SIG-M5 (cell line): ENCODE measurements at regions not wholly inside any gene's neighbourhood (a gene's known extent, or its start where the extent isn't known, plus 50 kb on each side); places are given as distances from the start of the nearest gene placed in this dataset.

ENCODE experiments used
- DNase-seq: peaks from one replicate; lab custom pipeline; 2025; lab: John Stamatoyannopoulos, UW

DNA sequence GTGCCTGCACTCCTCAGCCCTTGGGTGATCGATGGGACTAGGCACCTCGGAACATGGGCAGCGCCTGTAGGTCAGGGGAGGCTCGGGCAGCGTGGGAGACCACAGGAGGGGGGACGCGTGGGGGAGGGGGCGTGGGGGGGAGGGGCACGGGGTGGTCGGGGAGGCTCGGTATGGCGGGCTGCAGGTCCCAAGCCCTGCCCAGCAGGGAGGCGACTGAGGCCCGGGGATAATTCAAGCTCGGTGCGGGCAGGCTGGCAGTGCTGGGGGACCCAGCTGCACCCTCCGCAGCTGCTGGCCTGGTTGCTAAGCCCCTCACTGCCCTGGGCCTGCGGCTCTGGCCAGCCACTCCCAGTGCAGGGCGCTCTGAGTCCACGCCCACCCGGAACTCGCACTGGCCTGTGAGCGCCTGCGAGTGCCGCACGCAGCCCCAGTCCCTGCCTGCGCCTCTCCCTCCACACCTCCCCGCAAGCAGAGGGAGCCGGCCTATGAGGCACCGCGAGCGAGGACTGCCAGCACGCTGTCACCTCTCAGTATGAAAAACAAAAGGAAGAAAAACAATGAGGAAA lies 1698.3 kb upstream of the RAG2 start:
- DNase-seq: no peak

DNA sequence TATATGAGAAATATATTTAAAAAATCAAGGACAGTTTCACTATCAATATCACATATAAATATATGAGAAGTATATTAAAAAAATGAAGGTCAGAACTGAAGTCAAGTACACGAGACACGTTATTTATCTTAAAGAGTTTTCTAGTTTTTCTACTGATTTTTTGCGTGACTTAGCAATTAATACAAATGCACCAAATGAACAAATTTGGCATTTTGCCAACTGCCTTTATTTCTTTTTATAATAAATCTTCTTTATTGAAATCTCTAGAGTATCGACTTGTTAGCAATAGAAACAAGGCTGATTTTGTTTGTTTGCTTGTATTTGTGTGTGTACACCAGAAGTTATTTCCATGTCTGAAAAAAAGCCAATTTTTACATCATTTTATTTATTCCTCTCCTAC lies 1684.7 kb upstream of the RAG2 start:
- no peak for DNase-seq

DNA sequence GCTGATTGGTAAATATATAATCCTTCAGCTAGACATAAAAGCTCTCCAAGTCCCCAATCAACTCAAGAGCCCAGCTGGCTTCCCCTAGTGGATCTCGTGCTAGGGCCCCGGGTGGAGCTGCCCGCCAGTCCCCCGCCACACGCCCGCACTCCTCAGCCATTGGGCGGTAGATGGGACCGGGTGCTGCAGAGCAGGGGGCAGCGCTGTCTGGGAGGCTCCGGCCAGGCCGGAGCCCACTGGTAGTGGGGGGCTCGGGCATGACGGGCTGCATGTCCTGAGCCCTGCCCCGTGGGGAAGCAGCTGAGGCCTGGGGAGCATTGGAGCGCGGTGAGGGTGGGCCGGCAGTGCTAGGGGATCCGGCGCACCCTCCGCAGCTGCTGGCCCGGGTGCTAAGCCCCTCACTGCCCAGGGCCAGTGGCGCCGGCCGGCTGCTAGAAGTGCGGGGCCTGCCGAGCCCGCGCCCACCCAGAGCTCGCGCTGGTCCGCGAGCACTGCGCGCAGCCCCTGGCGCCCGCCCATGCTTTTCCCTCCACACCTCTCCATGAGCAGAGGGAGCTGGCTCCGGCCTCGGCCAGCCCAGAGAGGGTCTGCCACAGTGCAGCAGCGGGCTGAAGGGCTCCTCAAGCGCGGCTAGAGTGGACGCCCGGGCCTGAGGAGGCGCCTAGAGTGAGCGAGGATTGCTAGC lies 1680.6 kb upstream of the RAG2 start:
- DNase-seq: no peak

DNA sequence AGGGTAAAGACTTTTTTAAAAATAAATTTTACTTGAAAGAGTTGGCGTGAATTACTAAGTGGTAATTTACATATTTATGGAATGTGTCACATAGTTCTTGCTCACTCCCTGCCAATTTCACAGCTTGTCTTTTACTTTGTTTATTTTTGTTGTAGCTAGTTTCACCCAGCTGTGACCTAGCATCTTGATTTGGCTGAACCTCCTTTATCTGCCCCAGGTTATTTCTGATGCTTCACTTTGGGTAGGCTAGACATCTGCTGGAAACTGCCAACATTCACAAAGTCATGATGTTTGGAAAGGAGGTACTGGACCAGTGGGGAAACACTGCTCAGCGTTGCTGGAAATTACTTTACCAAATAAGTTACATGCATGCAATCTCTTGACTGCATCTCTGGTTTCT lies 1676.0 kb upstream of the RAG2 start:
- no peak for DNase-seq

DNA sequence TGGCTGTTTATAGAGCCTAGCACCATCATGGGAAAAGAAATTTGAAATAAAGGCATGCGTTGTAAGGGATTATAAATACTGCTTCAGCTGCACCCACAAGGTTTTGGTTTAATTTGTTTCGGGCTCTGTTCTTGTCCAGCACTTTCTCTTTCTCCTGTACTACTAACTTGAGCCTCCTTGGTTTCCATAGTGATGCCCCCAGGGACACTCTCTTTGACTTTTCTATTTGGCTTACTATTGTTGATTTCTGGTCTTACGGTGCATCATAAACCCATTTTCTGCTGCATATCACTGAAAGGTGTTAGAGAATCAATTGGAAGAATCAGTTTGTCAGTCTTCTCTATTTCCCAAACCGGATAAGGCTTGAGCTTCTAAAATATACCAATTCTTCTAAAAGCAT lies 1674.3 kb upstream of the RAG2 start:
- no peak for DNase-seq

DNA sequence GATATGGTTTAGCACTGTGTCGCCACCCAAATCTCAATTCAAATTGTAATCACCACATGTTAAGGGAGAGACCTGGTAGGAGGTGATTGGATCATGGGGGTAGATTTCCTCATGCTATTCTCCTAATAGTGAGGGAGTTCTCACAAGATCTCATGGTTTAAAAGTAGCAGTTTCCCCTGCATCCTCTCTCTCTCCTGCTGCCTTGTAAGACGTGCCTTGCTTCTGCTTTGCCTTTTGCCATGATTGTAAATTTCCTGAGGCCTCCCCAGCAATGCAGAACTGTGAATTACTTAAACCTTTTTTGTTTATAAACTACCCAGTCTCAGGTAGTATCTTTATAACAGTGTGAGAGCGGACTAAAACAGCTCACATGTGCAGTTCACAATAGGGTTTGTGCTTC lies 1668.7 kb upstream of the RAG2 start:
- DNase-seq: no peak

DNA sequence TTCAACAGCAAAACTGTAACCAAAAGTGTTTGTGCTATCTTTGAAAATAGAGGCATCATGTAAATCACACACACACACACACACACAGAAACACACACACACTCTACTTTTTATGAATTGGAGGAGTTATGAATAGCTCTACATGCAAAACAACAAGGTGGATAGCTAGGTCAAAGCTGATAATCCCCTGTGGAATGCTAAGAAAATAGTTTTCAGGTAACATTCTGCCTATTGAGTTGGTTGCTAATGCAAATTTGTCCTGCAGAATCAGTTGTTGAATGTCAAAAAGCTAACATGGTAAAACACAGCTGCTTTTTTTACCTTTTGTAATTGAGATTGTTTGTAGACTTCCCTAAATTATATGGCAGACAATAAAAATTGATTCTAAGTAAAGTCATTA lies 1658.4 kb upstream of the RAG2 start:
- DNase-seq: no peak

DNA sequence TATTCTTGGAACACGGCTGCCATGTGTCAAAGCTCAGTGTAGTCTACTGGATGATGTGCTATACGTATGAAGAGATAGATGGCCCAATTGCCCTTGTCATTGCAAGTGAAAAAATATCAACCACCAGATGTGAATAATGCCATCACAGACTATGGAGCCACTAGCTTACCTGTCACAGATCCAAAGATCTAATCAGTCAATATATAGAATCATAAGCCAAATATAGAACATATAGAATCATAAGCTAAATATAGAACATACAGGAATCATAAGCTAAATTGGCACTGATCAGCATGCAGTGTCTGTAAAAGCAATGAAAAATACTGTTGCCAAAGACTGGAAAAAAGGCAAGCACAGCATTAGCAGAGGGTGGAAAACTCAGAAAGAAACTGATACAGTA lies 1656.9 kb upstream of the RAG2 start:
- DNase-seq: no peak

DNA sequence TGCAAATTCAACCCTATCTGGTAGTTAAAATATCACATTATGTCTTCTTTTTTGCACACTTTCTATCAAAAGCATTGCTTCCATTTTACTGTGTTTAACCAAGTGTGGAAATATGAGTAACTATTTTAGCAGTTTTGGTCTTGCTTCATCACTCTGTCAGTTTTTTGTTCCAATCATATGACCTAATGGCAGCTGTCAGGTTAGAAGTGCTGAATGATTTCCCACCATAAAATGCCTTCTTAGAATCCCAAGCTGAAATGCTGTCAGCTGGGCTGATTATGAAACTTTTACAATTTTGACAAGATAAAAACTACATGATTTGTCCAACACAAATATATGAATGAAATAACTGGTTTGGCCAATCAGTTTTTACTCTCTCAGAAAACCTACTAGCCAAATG lies 1654.6 kb upstream of the RAG2 start:
- DNase-seq: no peak

DNA sequence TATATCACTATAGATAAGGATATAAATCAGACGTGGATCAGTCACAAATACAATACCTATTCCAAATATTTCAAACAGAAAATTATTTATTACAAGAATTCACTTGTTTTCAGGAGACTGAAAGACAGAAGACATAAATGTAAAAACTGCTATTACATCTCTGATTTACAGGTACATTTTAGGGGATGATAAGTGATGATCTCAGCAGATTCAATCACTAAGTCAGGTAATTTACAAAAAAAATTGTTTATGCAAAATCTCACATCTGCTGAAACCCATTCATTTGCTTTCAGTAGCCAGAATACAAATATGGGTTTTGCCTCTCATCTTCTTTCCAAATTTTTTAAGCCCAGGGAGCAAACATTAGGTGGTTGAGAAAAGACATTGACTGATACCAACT lies 1648.4 kb upstream of the RAG2 start:
- no peak for DNase-seq

DNA sequence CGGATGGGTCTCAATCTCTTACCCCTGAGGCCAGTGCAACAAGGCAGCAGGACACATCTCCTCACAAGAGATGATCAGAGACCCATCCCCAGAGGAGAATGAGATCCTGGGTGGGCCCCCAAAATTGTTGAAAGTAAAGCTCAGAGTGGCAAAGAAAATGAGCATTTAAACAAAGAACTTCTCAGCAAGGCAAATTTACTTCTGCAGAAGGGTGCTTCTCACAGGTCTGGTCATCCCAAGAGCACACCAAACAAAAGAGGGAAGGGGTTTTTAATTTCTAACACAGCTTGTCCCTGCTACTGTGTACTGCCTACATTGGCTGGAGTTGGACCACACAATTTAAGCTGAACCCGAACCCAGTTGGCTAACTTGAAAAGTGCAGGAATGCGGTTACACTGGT lies 1628.6 kb upstream of the RAG2 start:
- no peak for DNase-seq

DNA sequence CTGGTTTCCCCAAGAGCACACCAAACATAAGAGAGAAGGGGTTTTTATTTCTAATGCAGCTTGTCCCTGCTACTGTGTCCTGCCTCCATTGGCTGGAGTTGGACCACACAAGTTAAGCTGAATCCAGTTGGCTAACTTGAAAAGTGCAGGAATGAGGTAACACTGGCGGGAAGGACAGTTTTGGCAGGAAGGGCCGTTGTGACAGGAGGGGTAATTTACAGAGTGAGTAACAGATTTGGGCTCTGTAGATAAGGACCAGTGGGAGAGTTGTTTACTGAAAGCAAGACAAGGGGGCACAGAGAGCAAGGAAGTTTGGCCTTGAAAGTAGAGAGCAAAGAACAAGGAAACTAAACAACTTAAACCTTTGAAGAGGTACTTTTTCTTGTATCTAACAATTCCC lies 1623.3 kb upstream of the RAG2 start:
- no peak for DNase-seq

DNA sequence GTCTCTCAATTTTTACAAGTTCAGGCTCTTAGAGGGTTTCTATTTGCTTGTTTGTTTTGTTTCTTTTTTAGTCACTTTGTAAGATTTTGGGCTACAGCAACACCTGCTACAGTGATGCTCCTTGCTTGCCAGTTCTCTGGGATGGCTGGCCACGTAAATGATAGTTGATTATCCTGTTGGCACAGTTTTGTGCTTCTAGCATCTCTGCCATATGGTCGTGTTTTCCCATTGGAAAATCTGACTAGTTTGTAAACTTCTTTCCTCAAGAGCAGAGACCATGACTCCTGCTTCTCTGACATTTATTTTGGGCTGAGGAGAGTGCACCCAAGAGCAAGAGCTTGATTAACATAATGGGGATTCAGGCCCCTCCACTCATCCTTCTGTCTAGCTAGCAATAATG lies 1621.6 kb upstream of the RAG2 start:
- DNase-seq: no peak

DNA sequence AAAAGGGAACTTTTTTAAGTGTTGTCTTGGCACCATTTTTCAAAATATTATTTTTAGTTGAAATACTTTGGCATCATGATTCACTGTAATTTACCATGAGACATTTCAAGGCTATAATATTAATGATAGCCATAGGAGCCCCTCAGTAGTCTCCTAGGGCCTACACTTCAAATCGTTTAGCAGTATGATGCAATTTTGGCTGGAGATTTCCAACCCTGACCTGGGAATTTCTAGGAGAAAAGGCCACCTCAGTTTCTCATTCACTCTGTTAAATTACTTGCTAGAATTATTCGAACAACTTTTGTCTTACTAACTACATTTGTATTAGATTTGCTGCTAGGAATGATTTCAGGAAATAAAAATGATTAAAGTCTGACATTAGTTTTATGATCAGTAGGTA lies 1610.9 kb upstream of the RAG2 start:
- DNase-seq: no peak

DNA sequence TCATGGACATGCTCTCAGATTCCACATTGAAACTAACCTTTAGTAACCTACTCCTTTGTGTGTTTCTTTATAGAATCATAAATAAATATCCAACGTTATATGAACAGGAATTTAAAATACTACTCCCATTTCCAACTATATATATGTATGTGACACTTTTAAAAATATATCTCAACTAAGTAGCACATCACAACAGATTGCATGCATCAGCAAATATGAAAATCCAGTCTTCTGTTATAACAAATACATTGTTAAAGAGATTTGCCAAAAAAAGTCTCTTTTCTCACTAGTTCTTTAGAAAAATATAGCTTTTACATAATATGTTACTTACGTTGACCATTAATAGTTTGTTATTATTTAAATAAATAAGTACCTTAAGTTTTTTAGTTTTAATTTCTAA lies 1608.6 kb upstream of the RAG2 start:
- no peak for DNase-seq

DNA sequence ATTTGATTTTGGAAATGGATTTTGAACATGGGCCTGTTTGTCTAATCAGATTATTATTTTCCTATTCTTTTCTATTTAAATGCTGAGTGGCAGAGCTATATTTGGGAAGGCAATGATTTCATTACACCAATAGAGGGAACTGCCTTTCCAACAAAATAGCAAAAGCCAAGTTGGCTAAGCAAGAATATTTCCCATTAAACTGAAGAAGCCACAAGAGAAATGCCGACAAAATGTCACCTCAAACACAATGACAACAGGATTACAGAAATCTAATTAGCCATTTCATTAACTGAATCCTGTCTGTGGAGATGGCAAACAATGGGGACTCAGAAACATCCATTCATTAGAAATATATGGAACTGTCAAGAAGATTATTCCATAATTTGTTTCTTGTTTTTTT lies 1593.1 kb upstream of the RAG2 start:
- no peak for DNase-seq

DNA sequence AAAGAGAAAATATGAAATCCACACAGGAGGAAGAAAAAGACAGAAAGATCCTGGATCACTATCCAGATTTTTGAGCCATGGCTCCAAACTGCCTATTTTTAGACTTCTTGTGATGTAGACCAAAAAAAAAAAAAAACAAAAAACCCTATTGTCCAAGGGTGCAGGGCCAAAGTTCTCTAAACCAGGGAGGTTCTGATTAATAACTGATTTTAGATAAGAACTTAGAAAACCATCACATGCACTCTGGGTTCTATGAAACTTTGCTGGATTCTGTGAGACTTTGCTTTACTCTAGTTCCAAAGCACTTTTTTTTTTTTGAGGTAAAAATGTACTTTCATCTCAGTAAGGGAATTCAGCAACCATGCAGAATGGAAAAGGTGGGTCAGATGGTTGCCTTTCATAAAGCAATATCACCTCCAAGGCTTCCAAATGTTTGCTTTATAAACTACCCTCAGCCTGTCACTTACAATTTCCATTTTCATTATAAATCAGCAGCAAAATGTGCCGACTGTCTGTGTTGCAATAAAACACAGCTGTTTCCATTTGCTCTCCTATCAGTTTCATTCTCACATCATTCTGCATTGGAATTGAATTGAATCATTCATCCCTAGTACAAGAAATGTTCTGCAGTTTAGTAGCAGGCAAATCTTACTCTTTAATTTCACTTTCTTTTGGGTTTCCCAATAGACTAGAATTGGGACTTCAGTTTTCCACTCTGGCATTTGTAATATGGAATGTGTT lies 1584.3 kb upstream of the RAG2 start:
- no peak for DNase-seq

DNA sequence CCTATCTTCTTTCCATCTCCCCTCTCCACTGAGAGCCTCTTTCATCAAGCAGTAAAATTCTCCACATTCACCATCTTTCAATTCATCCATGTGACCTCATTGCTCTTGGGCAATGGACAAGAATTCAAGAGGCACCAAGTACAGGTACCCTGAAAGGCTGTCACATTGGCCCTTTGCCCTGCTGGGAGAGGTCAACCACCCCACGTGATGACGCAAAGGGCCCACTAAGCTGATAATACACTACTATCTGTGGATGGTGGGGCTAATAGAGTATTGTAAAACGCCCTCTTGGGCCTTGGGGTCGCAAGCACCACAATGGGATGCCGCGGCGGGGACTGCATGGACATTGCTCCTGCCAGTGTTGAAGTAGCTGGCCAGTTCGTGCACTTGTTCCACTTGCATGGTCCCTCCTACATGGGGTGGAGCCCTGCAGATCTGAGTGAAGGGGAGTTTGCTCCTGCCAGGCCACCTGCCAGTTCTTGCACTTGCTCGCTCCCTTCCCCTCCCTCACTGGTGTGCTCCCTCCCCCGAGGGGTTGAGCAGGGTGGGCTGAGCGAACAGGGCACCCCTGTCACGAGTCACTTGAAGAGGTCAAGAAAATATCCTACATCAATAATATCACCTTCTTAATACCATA lies 1578.8 kb upstream of the RAG2 start:
- no peak for DNase-seq

DNA sequence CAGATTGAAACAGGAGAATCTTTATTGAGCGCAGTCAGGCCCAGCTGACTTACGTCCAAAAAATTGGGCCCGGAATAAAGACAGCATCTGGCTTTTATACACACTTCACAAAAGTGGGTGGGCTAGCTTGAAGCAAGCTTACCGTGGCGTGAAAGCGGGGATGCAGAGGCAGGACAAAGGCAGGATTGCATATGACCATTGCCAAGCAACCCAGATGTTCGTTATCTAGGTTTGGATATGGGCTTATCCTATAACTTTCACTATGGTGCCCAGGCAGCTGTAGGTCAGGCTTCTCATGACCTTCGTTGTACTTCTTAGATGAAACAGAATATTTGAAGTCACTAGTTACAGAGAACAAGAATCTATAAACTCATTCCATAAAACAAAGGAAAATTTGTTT lies 1575.6 kb upstream of the RAG2 start:
- DNase-seq: no peak

DNA sequence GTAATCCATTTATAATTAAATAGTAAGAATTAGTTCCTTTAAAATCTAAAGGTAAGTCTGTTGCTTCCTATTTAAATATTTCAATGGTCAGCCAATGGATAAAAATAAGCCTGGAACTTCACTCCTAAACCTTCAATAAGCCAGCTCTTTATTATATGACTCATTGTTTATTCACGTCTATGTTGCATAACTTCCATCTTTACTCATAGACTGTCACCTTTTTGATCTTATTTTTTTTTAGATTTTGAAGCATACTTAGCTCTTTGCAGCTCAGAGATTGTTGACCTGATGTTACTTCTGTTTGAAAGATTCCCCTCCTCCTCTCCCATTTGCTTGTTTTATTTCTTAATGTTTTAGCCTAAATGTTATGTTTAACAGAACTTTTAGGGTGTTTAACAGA lies 1571.2 kb upstream of the RAG2 start:
- DNase-seq: no peak

DNA sequence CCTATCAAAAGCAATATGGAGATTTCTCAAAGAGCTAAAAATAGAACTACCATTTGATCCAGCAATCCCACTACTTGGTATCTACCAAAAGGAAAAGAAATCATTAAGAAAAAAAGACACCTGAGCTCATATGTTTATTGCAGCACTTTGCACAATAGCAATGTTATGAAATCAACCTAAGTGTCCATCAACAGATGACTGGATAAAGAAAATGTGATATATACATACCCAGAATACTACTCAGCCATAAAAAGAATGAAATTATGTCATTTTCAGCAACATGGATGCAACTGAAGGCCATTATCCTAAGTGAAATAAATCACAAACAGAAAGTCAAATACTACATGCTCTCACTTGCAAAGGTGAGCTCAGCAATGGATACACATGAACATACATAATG lies 1565.5 kb upstream of the RAG2 start:
- no peak for DNase-seq

DNA sequence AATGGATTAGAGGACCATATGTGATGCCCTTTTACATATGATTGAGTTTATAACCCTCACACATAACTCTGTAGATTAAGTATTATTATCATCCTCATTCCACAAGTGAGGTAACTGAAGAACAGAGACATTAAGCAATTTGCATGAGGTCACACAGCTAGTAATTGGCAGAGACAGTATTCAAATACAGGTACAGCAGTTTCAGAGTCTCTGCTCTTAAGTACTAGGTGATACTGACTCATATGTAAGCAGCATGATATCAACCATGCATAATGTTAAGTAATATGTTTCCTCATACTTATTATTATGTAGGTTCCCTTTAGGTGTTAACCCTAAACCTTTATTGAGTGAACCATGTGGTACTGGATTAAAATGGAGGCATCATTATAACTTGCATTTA lies 1562.4 kb upstream of the RAG2 start:
- DNase-seq: no peak

DNA sequence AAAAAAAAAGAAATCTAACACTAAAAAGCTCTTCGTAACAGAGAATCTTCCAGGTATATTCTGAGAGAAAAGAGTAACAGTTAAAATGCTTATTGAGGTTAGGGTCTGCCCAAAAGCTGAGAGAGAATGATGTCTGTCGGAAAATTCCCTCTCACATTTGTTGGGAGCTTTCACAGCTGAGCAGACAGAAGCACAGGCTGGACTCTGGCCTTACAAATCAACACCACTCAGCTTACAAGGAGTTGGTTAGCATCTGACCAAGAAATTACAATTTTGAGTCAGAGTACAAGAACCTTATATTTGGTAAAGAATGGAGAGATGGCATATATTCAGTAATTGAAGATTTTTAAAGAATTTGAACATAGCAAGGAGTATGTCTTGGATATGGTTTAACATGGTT lies 1561.0 kb upstream of the RAG2 start:
- no peak for DNase-seq
